Chondrocyte (in vitro differentiated cells): ENCODE measurements at regions not wholly inside any gene's neighbourhood (a gene's known extent, or its start where the extent isn't known, plus 50 kb on each side); places are given as distances from the start of the nearest gene placed in this dataset.
"Not testable (repeated sequence)": the region's sequence is repeated elsewhere in the genome, so short reads cannot be mapped to it uniquely, and the experiment has no call there.

Source experiments
- DNase-seq: peaks from one replicate; pipeline ENCODE4 v3.0.0; 2021; ENCODE audit warnings: mixed read lengths, low spot score
- H3K27ac Mint-ChIP-seq: one replicate; pipeline ENCODE4 v1.8.0; 2021; ENCODE audit warnings: mild to moderate bottlenecking, moderate library complexity, mixed read lengths; ENCODE audit not compliant: unreplicated experiment
- H3K27me3 Mint-ChIP-seq: 2 replicates; pipeline ENCODE4 v1.8.0; 2021; ENCODE audit warnings: low read depth, mixed read lengths
- H3K36me3 Mint-ChIP-seq: 2 replicates; pipeline ENCODE4 v1.8.0; 2021; ENCODE audit warnings: low read depth, mixed read lengths
- H3K4me1 Mint-ChIP-seq: 2 replicates; pipeline ENCODE4 v1.8.0; 2021; ENCODE audit warnings: low read depth, mild to moderate bottlenecking, mixed read lengths
- H3K4me3 Mint-ChIP-seq: one replicate; pipeline ENCODE4 v1.8.0; 2021; ENCODE audit warnings: mild to moderate bottlenecking, moderate library complexity, mixed read lengths; ENCODE audit not compliant: unreplicated experiment
- H3K9me3 Mint-ChIP-seq: 2 replicates; pipeline ENCODE4 v1.8.0; 2021; ENCODE audit warnings: low read depth, mixed read lengths
- CTCF ChIP-seq: fragments of 200-600 bp; sonication (generic); IDR thresholded peaks from 2 replicates; pipeline ENCODE4 v1.5.0; 2021; ENCODE audit warnings: antibody characterized with exemption, mild to moderate bottlenecking, moderate library complexity

DNA sequence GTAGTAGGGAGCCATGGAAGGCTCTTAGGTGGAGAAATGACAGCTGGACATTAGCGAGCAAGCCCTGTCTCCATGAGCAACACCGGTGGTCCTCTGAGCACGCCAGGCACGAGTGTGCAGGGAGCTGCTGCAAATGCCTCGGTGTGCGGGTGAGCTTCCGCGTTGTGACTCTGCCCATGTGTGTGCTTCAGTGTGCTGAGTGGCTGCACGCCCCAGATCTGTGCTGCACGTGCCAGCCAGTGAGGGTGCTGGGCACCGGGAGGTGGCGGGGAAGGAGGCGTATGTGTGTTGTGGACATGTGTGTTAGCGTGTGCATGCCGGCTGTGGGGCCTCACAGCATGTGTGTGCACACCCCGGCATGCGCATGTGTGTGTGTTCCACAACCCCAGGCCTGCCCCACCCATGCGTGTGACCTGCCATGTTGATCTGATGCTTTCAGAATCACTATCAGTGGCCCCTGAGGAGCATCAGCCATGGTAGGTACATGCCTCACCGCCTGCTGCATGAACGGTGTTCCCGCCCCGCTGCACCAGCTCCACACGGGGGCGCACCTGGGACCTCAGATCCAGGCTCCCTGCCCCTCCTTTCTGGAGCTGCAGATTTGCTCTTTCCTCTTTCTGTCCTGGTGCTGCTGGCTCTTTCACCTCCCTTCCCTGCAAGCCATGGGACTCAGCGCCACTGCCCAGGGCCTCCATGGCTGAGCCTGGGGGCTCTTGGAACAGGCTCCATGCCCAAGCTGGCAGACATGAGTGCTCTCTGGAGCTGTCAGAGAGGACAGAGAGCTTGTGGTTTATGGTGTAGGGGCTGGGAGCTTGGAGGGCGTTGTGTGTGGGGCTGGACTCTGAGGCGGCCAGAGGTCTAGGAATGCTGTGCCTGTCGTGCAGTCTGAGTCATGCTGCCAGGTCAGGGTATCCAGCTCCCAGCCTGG, 169.4 kb downstream of the TBC1D2B start:
- H3K36me3 Mint-ChIP-seq = no peaks in the 10 kb centered on the region
- peak overlapping the region; percentile 40 for H3K4me3 Mint-ChIP-seq
- peak overlapping the region; percentile 82 for H3K27ac Mint-ChIP-seq
- H3K4me1 Mint-ChIP-seq = peaks cover 33% of the 10 kb centered on the region
- H3K9me3 Mint-ChIP-seq = no peaks in the 10 kb centered on the region
- no peak for TF ChIP-seq CTCF
- no peak for DNase-seq
- no peaks in the 10 kb centered on the region for H3K27me3 Mint-ChIP-seq

DNA sequence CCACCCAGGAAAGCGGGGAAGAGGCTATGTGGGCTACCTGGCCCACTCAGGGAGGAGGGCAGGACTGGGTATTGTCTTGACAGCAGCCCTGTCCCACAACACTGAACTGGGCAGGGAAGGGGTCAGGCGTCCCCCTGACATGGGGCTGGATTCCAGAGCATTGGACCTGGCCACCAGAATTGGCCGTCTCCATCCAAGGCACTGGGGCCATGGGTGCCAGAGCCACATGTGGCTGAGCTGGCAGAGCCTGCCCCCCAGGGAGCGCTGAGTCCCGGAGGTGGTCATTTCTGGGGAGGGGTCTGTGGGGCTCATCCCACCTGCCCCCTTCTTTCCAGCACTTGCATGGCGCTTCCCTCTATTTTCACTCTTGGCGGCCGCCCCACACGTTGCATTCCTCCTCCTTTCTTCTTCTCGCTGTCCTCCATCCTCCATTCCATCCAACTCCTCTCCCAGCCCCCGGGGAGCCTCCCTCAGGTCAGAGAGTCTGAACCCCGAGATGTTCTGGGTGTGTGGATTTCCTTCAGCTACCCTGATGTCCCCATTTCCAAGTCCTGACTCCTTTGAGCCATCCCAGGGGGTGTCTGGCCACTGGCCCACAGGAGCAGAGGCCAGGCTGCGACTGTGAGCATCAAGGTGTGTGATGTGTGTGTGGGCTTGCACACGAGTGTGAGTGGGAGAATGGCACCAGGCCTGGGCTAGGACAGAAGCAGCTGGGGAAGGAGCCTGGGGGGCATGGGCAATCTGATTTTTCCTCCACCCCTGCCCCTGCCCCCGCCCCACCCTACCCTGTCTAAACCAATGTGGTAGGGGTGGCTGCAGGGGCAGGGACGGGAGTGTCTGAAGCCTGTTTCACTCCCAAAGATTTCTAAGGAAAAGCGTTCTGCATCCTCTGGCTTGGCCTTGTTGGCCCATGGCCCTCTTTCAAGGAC, 171.2 kb downstream of the TBC1D2B start:
- not testable (repeated sequence) for H3K36me3 Mint-ChIP-seq, H3K27me3 Mint-ChIP-seq, H3K27ac Mint-ChIP-seq, H3K4me3 Mint-ChIP-seq, H3K9me3 Mint-ChIP-seq
- H3K4me1 Mint-ChIP-seq = peaks cover 33% of the 10 kb centered on the region
- DNase-seq = peak; percentile 63

GRCh38 chr15:77905301-77905920, 172.1 kb downstream of the TBC1D2B start:
- Mint-ChIP-seq H3K4me3 (no peak overlapping the region), H3K9me3 (no peaks in the 10 kb centered on the region), H3K4me1 (peaks cover 33% of the 10 kb centered on the region), H3K27ac (no peak overlapping the region), H3K27me3 (no peaks in the 10 kb centered on the region), H3K36me3 (peaks cover 5% of the 10 kb centered on the region)
- TF ChIP-seq CTCF = no peak
- peak; percentile 80 for DNase-seq

DNA sequence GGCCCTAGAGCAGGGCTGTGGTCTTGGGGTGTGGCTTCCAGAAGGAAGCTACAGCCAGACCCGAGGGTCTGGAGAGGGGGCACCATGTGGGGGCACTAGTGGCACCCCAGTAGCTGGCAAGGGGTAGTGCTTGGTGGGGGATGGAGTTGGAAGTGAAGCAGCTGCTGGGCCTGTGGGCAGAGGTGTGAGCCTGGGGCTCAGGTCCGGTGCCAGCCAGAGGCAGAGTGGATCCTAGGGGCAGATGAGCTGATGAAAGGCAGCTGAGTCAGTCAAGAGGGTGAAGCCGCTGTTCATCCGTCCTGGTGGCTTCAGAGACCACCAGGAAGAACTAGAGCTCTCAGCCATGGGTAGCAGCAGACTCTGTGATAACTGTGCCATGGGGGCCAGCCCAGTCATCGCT, 172.6 kb downstream of the TBC1D2B start:
- Mint-ChIP-seq H3K36me3 (peaks cover 5% of the 10 kb centered on the region), H3K4me3 (no peak overlapping the region), H3K27ac (no peak overlapping the region), H3K4me1 (peaks cover 31% of the 10 kb centered on the region), H3K9me3 (no peaks in the 10 kb centered on the region), H3K27me3 (no peaks in the 10 kb centered on the region)
- TF ChIP-seq CTCF = no peak
- DNase-seq = peak; percentile 68

DNA sequence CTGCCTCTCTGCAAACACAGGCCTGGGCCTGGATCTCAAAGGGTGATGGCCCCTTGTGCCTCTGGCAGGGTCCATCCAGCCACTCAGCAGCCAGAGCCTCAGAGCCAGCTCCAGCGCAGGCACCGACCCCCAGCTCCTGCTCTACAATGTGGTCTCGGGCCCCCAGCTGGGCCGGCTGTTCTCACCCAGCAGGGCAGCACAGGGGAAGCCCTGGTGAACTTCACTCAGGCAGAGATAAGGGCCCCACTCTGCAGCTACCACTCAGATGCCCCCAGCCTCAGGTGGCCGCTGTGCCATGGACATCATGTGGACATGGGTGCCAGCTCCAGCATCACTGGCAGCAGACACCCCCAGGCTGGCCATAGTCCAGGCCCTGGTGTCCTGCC, 173.1 kb downstream of the TBC1D2B start:
- Mint-ChIP-seq H3K9me3 (no peaks in the 10 kb centered on the region), H3K4me3 (no peak overlapping the region), H3K4me1 (peaks cover 26% of the 10 kb centered on the region), H3K27me3 (no peaks in the 10 kb centered on the region), H3K36me3 (peaks cover 5% of the 10 kb centered on the region), H3K27ac (no peak overlapping the region)
- TF ChIP-seq CTCF = no peak
- DNase-seq = peak; percentile 72

GRCh38 chr15:77903761-77904435, 173.6 kb downstream of the TBC1D2B start:
- not testable (repeated sequence) for H3K36me3 Mint-ChIP-seq, H3K27me3 Mint-ChIP-seq, H3K9me3 Mint-ChIP-seq, H3K27ac Mint-ChIP-seq, H3K4me3 Mint-ChIP-seq
- H3K4me1 Mint-ChIP-seq = peaks cover 21% of the 10 kb centered on the region
- peak; percentile 79 for DNase-seq
